Prostate gland (tissue), 2 donors: ENCODE measurements at regions not wholly inside any gene's neighbourhood (a gene's known extent, or its start where the extent isn't known, plus 50 kb on each side); places are given as distances from the start of the nearest gene placed in this dataset.

Source experiments
- DNase-seq: peaks from one replicate; pipeline ENCODE4 v3.0.0-alpha.2; 2019; ENCODE audit warnings: low spot score
- H3K27ac ChIP-seq, 2 donors: fragments of 200-600 bp; sonication (generic); 2 replicates each; pipeline ENCODE4 v1.5.1; 2017 to 2019
- H3K27me3 ChIP-seq: fragments of 200-600 bp; sonication (generic); replicated peaks from 2 replicates; pipeline ENCODE4 v1.5.1; 2019; ENCODE audit not compliant: insufficient read depth
- H3K36me3 ChIP-seq, 2 donors: fragments of 200-600 bp; sonication (generic); 1 replicate in 1 of 2; 2 replicates in 1 of 2; pipeline versions ENCODE4 v1.5.1 to v1.8.1; 2017 to 2019
- H3K4me1 ChIP-seq: fragments of 200-600 bp; sonication (generic); replicated peaks from 2 replicates; pipeline ENCODE4 v1.5.1; 2019
- H3K4me3 ChIP-seq, 2 donors: fragments of 200-600 bp; sonication (generic); 2 replicates each; pipeline ENCODE4 v1.5.1; 2017 to 2019
- H3K9me3 ChIP-seq: fragments of 200-600 bp; sonication (generic); 2 replicates; pipeline ENCODE4 v1.5.1; 2017
- POLR2A ChIP-seq: fragments of 450-650 bp; IDR thresholded peaks from one replicate; pipeline ENCODE4 v1.6.1; 2016; ENCODE audit warnings: antibody characterized with exemption, mild to moderate bottlenecking
- POLR2AphosphoS5 ChIP-seq: sonication (generic); formaldehyde crosslinking; IDR thresholded peaks from one replicate; pipeline ENCODE4 v1.6.1; 2017; ENCODE audit warnings: antibody characterized with exemption
- whole genome bisulfite sequencing: methylation state at CpG from one replicate; pipeline ENCODE4 v1.1.5; 2018; 5-methylcytosine and 5-hydroxymethylcytosine counted together
- intact Hi-C: fragments of 100-400 bp; cut with DNase I; formaldehyde crosslinking; loops from one replicate; pipeline ENCODE4 v1.14.2; 2022
- TF ChIP-seq, protein P1 (sequence below), 4 experiments: fragments of 200-600 bp in 2 of 4; fragments of 450-650 bp in 2 of 4; sonication (generic) in 2 of 4; IDR thresholded peaks; 1 replicate in 3 of 4; 2 replicates in 1 of 4; pipeline ENCODE4 v1.5.1; 2016 to 2019; ENCODE audit warnings: antibody characterized with exemption in 4 of 4, mild to moderate bottlenecking in 2 of 4, moderate library complexity in 2 of 4

DNA sequence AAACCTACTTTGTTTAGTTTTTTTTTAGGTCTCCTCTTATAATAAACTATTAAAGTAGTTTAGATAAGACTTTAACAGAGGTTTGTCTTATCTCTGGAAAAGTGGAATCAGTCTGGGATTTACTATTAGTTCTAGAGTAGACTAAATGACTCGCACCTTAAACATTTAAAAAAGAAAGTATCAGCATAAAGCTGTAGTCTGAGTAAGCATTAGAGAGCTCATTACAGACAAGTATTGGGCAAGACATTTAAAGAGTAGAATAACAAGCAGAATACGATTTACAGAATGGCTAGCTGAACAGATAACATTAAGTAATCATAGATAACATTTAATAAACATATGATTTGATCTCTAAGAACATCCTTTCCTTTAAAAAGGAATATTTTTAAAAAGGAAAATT, 226.0 kb upstream of the DMAC1 start:
- Histone ChIP-seq H3K27me3 (no peaks in the 10 kb centered on the region), H3K36me3 (no peaks in the 10 kb centered on the region), H3K27ac (no peak overlapping the region), H3K4me1 (no peaks in the 10 kb centered on the region), H3K4me3 (no peak overlapping the region), H3K9me3 (no peaks in the 10 kb centered on the region)
- TF ChIP-seq, protein P1, sequence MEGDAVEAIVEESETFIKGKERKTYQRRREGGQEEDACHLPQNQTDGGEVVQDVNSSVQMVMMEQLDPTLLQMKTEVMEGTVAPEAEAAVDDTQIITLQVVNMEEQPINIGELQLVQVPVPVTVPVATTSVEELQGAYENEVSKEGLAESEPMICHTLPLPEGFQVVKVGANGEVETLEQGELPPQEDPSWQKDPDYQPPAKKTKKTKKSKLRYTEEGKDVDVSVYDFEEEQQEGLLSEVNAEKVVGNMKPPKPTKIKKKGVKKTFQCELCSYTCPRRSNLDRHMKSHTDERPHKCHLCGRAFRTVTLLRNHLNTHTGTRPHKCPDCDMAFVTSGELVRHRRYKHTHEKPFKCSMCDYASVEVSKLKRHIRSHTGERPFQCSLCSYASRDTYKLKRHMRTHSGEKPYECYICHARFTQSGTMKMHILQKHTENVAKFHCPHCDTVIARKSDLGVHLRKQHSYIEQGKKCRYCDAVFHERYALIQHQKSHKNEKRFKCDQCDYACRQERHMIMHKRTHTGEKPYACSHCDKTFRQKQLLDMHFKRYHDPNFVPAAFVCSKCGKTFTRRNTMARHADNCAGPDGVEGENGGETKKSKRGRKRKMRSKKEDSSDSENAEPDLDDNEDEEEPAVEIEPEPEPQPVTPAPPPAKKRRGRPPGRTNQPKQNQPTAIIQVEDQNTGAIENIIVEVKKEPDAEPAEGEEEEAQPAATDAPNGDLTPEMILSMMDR (IDR thresholded peaks at IDR 0.05), result no peak
- no peak for TF ChIP-seq POLR2A
- TF ChIP-seq POLR2AphosphoS5, result no peak
- no peak for DNase-seq
- intact Hi-C loops, result no loop called here
- 26% methylated on average over 2 of the region's 2 CpGs for WGBS

DNA sequence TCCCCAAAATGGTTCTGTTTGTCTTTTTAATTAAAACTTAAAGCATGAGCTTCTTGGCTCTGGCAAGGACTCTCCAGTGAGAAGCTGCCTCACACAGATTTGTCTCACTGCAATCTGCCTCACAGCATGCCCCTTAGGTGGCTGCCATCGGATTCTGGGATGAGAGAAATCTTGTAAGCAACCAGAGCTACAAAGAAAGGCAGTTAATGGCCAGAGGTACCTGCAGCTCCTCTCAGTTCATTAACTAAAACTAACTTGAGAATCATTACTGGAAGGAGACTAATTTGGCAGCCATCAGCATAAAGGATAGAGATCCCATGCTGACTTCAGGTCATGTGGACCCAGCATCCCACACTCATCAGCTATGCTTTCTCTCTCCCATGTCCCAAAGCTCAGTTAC, 220.6 kb upstream of the DMAC1 start:
- Histone ChIP-seq H3K36me3 (no peaks in the 10 kb centered on the region), H3K4me3 (no peak overlapping the region), H3K4me1 (no peaks in the 10 kb centered on the region), H3K9me3 (no peaks in the 10 kb centered on the region), H3K27me3 (no peaks in the 10 kb centered on the region), H3K27ac (no peak overlapping the region)
- no peak for DNase-seq
- intact Hi-C loops, result no loop called here
- no peak for TF ChIP-seq POLR2A
- TF ChIP-seq, protein P1 (IDR thresholded peaks at IDR 0.05), result no peak
- TF ChIP-seq POLR2AphosphoS5, result no peak
- WGBS, result 67% methylated on average over 1 of the region's 1 CpG

DNA sequence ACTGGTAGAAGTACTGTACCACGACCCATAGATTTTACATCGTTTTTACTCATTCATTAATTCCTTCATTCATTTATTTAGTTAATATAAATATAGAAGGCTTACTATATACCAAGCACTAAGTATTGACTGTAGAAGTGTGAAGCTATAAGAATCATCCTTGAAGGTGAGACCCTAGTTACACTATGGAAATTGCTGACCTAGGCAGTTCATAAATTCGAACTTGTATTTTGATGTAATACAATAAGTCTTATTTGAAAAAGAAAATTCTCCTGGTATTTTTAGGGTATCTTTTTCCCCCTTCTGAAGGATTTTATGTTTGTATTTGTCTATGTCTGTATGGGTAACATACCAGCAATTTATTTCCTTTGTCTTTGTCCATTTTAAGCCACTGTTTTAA, 220.1 kb upstream of the DMAC1 start:
- no peak for TF ChIP-seq POLR2A
- TF ChIP-seq, protein P1 (IDR thresholded peaks at IDR 0.05), result no peak
- no peak for TF ChIP-seq POLR2AphosphoS5
- H3K4me1 ChIP-seq, result no peaks in the 10 kb centered on the region
- intact Hi-C loops, result no loop called here
- WGBS, result 89% methylated on average over 3 of the region's 3 CpGs
- no peak overlapping the region for H3K27ac ChIP-seq
- no peaks in the 10 kb centered on the region for H3K36me3 ChIP-seq
- no peaks in the 10 kb centered on the region for H3K9me3 ChIP-seq
- H3K27me3 ChIP-seq, result no peaks in the 10 kb centered on the region
- DNase-seq, result no peak
- H3K4me3 ChIP-seq, result no peak overlapping the region

DNA sequence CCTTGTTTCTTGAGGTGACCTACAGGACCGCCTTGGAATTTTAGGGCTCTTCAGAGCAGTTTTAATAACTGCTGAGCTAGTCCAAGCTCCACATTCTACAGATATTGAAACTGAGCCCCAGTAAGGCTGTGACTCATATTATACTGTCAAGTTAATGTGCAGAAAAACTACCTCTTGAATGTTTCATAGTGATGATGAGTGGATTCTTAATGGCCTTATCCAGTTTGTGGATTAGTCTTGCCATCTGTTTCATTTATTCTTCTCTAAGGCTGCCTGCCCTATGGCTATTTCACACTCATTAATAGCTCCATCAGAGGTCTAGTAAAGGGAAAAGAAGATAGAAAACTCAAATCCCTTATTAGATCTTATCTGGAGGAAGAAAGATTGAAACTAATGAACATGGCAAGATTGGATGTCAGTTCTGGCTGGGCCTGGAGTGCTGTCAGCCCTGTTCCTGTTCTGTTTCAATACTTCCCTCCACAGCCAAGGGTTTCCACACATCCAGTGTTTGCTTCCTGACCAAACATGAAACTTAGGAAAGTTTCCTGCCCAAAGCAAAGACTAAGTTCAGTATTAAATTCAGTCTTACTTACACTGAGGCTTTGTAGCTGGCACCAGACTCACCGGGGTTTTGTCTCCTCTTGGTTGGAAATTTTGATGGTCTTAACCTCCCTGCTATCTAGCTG, 215.6 kb upstream of the DMAC1 start:
- intact Hi-C loops, result no loop called here
- Histone ChIP-seq H3K4me3 (no peak overlapping the region), H3K4me1 (no peaks in the 10 kb centered on the region), H3K36me3 (no peaks in the 10 kb centered on the region), H3K27ac (no peak overlapping the region), H3K27me3 (no peaks in the 10 kb centered on the region), H3K9me3 (no peaks in the 10 kb centered on the region)
- TF ChIP-seq, protein P1 (IDR thresholded peaks at IDR 0.05), result no peak
- no peak for TF ChIP-seq POLR2AphosphoS5
- TF ChIP-seq POLR2A, result no peak
- WGBS, result 73% methylated on average over 2 of the region's 2 CpGs
- no peak for DNase-seq

DNA sequence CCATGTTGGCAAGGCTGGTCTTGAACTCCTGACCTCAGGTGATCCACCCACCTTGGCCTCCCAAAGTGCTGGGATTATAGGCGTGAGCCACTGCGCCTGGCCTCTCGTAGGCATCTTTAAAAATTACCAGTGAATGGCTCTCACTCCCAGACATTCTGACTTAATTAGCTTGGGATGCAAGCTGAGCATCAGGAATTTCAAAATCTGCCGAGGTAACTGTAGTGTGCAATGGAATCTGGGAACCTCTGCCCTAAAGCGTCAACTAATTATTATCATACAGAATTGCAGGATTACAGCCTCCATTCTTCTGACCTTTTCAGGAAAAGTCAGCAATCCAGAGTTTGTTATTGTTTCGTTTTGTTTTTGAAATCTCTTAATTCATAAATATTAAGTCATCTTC, 213.4 kb upstream of the DMAC1 start:
- H3K36me3 ChIP-seq, result no peaks in the 10 kb centered on the region
- no peaks in the 10 kb centered on the region for H3K4me1 ChIP-seq
- H3K4me3 ChIP-seq, result no peak overlapping the region
- WGBS, result 80% methylated on average over 6 of the region's 6 CpGs
- intact Hi-C loops, result no loop called here
- no peaks in the 10 kb centered on the region for H3K27me3 ChIP-seq
- DNase-seq, result no peak
- no peak for TF ChIP-seq POLR2AphosphoS5
- TF ChIP-seq POLR2A, result no peak
- TF ChIP-seq, protein P1 (IDR thresholded peaks at IDR 0.05), result no peak
- no peaks in the 10 kb centered on the region for H3K9me3 ChIP-seq
- no peak overlapping the region for H3K27ac ChIP-seq
